ENCODE measurements at regions not wholly inside any gene's neighbourhood (a gene's known extent, or its start where the extent isn't known, plus 50 kb on each side); places are given as distances from the start of the nearest gene placed in this dataset.

- Histone ChIP-seq H3K9me3 (ENCODE audit: control insufficient read depth, low read depth, low read length) (no peaks in the 10 kb centered on the region), H3K4me3 (ENCODE audit: control insufficient read depth in 2 of 3, extremely low read depth in 1 of 3, insufficient read depth in 2 of 3, low read depth in 1 of 3, low read length in 3 of 3) (no peak overlapping the region), H3K4me1 (ENCODE audit: control insufficient read depth, extremely low read depth, insufficient read depth, low read length) (no peaks in the 10 kb centered on the region), H3K27me3 (ENCODE audit: control insufficient read depth, extremely low read depth, insufficient read depth, low read length) (no peaks in the 10 kb centered on the region), H4K20me1 (ENCODE audit: control insufficient read depth, extremely low read depth, insufficient read depth, low read length) (no peaks in the 10 kb centered on the region), H3K36me3 (ENCODE audit: control insufficient read depth in 2 of 2, extremely low read depth in 1 of 2, insufficient read depth in 2 of 2, low read length in 2 of 2) (no peaks in the 10 kb centered on the region), H2AFZ (ENCODE audit: control insufficient read depth, low read length) (no peak overlapping the region), H3K27ac (ENCODE audit: control insufficient read depth, insufficient read depth, low read length) (no peak overlapping the region), H3K4me2 (ENCODE audit: control insufficient read depth, extremely low read depth, insufficient read depth, low read depth, low read length) (no peak overlapping the region), H3K9me1 (ENCODE audit: control insufficient read depth, extremely low read depth, insufficient read depth, low read length) (no peaks in the 10 kb centered on the region), H3K9ac (ENCODE audit: control insufficient read depth, extremely low read depth, insufficient read depth, low read length) (no peak overlapping the region), H3K79me2 (ENCODE audit: control insufficient read depth, insufficient read depth, low read length) (no peaks in the 10 kb centered on the region)
- no peak for FAIRE-seq
- no peak for TF ChIP-seq CTCF (optimal IDR thresholded peaks at IDR 0.05 in 1 of 3, IDR thresholded peaks at IDR 0.05 in 1 of 3, conservative IDR thresholded peaks at IDR 0.05 in 1 of 3; ENCODE audit: extremely low read depth in 1 of 3, insufficient read depth in 2 of 3, low read length in 3 of 3)
- no peak for TF ChIP-seq EZH2 (IDR thresholded peaks at IDR 0.05; ENCODE audit: low read length)
- DNase-seq (ENCODE audit: low read depth, low spot score) = no peak
- dilution Hi-C loops (cut with MboI; ENCODE audit: extremely low pct_ligation_motif_present, low sequenced_read_pairs) = no loop called here
Observed at GRCh38 chr3:103006526-103007183, 571.8 kb downstream of the ZPLD1 start.

- TF ChIP-seq EZH2 (IDR thresholded peaks at IDR 0.05; ENCODE audit: low read length) (no peak), CTCF (optimal IDR thresholded peaks at IDR 0.05 in 1 of 3, IDR thresholded peaks at IDR 0.05 in 1 of 3, conservative IDR thresholded peaks at IDR 0.05 in 1 of 3; ENCODE audit: extremely low read depth in 1 of 3, insufficient read depth in 2 of 3, low read length in 3 of 3) (no peak)
- DNase-seq (ENCODE audit: low read depth, low spot score) (no peak), FAIRE-seq (no peak)
- Histone ChIP-seq H3K4me1 (ENCODE audit: control insufficient read depth, extremely low read depth, insufficient read depth, low read length) (no peaks in the 10 kb centered on the region), H3K4me3 (ENCODE audit: control insufficient read depth in 2 of 3, extremely low read depth in 1 of 3, insufficient read depth in 2 of 3, low read depth in 1 of 3, low read length in 3 of 3) (no peak overlapping the region), H4K20me1 (ENCODE audit: control insufficient read depth, extremely low read depth, insufficient read depth, low read length) (no peaks in the 10 kb centered on the region), H3K27me3 (ENCODE audit: control insufficient read depth, extremely low read depth, insufficient read depth, low read length) (no peaks in the 10 kb centered on the region), H3K4me2 (ENCODE audit: control insufficient read depth, extremely low read depth, insufficient read depth, low read depth, low read length) (no peak overlapping the region), H3K9ac (ENCODE audit: control insufficient read depth, extremely low read depth, insufficient read depth, low read length) (no peak overlapping the region), H3K9me3 (ENCODE audit: control insufficient read depth, low read depth, low read length) (no peaks in the 10 kb centered on the region), H2AFZ (ENCODE audit: control insufficient read depth, low read length) (no peak overlapping the region), H3K36me3 (ENCODE audit: control insufficient read depth in 2 of 2, extremely low read depth in 1 of 2, insufficient read depth in 2 of 2, low read length in 2 of 2) (no peaks in the 10 kb centered on the region), H3K79me2 (ENCODE audit: control insufficient read depth, insufficient read depth, low read length) (no peaks in the 10 kb centered on the region), H3K27ac (ENCODE audit: control insufficient read depth, insufficient read depth, low read length) (no peak overlapping the region), H3K9me1 (ENCODE audit: control insufficient read depth, extremely low read depth, insufficient read depth, low read length) (no peaks in the 10 kb centered on the region)
- dilution Hi-C loops (cut with MboI; ENCODE audit: extremely low pct_ligation_motif_present, low sequenced_read_pairs) = no loop called here
Observed at GRCh38 chr3:103009609-103010008, 574.8 kb downstream of the ZPLD1 start.
